CD4-positive, alpha-beta T cell treated with Interleukin-6 for 4 hours (primary cell): ENCODE measurements at regions not wholly inside any gene's neighbourhood (a gene's known extent, or its start where the extent isn't known, plus 50 kb on each side); places are given as distances from the start of the nearest gene placed in this dataset.
A peak's percentile ranks its signal among the peaks of the same experiment; 100 is the strongest.
"Not testable (repeated sequence)": the region's sequence is repeated elsewhere in the genome, so short reads cannot be mapped to it uniquely, and the experiment has no call there.

Experiments
- DNase-seq: peaks from one replicate; pipeline ENCODE4 v3.0.0-alpha.2; 2020; ENCODE audit warnings: mixed read lengths

- no peak for DNase-seq
Observed at GRCh38 chr3:27779176-27779575, 57.1 kb upstream of the EOMES start.

DNA sequence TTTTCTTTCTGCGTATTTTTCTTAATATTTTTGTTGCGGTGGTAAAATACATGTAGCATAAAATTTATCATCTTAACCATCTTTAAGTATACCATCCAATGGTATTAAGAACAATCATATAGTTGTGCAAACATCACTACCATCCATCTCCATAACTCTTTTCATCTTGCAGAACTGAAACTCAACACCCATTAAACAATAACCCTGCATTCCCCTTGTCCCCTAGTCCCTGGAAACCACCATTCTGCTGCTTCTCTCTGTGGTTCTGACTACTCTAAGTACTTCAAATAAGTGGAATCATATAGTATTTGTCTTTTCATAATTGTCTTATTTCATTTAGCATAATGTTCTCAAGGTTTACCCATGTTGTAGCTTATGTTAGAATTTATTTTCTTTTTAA, 67.3 kb upstream of the EOMES start:
- no peak for DNase-seq

DNA sequence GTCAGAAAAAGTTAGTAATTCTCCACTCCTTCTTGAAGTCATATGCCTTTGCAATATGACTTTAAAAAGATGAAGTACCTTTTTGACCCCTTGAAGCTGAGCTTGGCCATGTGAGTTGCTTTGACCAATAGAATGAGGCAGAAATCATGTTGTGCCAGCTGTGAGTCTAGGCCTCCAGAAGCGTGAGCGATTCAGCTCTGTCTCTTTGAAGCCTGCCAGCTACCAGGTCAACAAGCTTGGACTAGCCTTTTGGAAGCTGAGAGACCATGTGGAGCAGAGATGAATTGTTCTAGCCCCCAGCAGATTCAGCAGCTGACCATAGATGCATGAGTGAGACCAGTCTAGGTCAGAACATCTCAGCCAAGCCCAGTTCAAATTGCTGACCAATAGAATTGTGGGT, 69.8 kb upstream of the EOMES start:
- no peak for DNase-seq

- no peak for DNase-seq
Observed at GRCh38 chr3:27792869-27793268, 70.7 kb upstream of the EOMES start.

DNA sequence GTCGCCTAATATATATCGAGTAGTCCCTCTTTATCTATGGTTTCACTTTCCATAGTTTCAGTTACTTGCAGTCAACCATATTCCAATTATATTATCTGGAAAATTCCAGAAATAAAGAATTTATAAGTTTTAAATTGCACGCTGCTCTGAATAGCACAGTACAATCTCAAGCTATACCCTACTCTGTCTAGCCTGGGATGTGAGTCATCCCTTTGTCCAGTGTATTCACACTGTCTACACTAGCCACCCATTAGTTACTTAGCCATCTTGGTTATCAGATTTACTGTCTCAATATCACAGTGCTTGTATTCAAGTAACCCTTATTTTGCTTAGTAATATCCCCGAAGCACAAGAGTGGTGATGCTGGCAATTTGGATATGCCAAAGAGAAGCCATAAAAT, 72.1 kb upstream of the EOMES start:
- DNase-seq, result no peak

DNA sequence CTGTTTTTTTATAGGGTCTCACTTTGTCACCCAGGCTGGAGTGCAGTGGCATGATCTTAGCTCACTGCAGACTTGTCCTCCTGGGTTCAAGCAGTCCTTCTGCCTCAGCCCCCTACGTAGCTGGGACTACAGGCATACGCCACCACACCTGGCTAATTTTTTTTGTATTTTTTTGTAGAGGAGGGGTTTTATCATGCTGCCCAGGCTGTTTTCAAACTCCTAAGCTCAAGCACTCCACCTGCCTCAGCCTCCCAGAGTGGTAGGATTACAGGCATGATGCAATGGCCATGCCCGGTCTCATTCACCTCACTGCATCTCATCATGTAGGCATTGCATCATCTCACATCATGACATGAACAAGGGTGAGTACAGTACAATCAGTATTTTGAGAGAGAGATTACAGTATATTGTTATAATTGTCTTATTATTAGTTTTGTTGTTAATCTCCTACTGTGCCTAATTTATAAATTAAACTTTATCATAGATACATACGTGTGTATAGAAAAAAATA, 74.3 kb upstream of the EOMES start:
- no peak for DNase-seq

GRCh38 chr3:27797773-27798172, 75.7 kb upstream of the EOMES start:
- no peak for DNase-seq

DNA sequence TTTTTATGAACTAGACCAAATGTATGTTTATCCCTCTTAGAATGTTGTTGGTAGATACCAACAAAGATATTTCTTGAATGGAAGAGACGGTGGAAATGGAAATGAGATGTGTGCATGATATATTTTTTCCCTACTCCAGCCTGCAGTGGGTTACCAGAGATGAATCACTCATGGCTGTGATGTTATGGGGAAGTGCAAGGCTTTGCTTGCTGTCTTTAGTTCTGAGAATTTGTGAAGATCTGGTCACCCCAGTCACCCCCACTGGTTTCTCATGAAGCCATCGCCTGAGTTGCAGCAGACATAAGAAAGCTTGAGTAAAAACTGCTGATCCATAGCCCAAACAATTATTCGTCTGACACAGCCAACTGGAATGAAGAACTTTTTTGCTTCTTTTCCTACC, 78.1 kb upstream of the EOMES start:
- DNase-seq, result no peak

DNA sequence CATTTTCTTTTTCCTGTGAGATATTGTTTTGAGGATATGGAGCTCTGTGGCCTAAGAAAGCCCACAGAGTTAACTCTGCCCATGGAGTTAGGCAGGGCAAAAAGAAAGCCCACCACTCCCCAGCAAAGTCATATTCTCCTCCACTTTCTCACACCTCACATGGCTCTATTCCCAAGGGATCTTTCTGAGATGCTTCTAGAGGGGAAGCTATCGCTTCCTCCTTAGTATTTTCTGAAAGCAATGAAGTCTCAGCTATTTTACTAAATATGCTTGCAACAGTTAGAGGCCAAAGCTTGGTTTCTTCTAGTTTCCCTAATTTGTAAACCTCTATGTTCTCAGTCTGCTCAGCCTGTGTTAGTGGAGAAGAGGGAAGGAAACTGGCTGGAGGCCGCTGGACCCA, 80.3 kb upstream of the EOMES start:
- no peak for DNase-seq

GRCh38 chr3:27802849-27803248, 80.7 kb upstream of the EOMES start:
- no peak for DNase-seq

GRCh38 chr3:27805282-27805681, 83.2 kb upstream of the EOMES start:
- DNase-seq, result no peak

GRCh38 chr3:27813255-27813654, 91.1 kb upstream of the EOMES start:
- DNase-seq, result no peak

- DNase-seq, result not testable (repeated sequence)
Observed at GRCh38 chr3:27821609-27822008, 99.5 kb upstream of the EOMES start.

DNA sequence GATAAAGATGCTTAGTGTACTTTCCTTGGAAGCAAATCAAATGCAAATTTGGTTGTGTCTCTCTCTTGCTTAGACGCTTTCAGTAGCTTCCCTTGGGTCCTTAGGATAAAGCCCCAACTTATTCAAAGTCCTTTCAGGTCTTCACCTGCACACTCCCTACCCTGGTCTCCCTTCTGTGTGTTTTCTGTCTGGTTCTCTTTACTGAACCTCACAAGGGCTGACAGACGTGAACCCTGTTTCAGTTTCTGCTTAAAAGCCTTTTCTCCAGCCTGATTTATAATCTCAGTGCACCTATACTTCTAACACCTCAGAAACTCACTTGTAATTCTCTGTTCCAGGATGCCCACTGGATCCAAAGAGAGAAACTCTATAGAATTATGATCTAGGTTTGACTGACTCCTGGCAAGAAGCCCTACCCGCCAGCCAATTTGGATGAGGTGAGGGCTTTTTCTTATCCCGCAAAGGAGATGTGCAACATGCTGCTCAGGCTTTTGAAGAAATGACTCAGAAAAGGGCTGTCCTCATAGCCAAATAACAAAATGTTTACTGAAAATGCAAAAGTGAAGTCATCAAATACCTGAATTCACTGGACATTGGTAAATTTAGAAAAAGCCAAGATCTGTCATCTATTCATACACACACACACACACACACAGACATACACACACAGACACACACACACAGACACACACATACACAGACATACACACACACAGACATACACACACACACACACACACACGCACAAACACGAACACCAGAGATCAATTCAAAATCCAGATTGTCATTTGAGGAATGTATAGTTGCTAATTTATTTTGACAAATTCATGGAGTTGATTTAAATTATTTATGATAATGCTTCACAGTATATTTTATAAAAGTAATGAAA, 102.4 kb upstream of the EOMES start:
- no peak for DNase-seq

GRCh38 chr3:27826448-27826847, 104.3 kb upstream of the EOMES start:
- DNase-seq, result peak; percentile 1

GRCh38 chr3:27827041-27827440, 104.9 kb upstream of the EOMES start:
- DNase-seq, result no peak

GRCh38 chr3:27840807-27841594, 118.9 kb upstream of the EOMES start:
- no peak for DNase-seq

GRCh38 chr3:27844052-27844675, 122.0 kb upstream of the EOMES start:
- no peak for DNase-seq

DNA sequence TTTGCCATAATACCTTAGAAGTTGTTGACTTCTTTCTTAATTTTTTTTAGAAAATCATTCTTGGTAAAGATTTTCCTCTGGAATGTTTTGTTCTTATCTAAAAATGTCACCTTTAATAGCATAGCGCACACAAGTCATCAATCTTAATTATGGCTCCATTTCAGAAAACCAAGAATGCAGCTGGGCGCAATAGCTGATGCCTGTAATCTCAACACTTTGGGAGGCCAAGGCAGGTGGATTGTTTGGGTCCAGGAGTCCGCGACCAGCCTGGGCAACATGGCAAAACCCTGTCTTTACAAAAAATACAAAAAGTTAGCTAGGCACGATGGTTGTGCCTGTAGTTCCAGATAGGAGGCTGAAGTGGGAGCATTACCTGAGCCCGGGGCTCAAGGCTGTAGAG, 125.6 kb upstream of the EOMES start:
- DNase-seq, result no peak

- DNase-seq, result no peak
Observed at GRCh38 chr3:27848826-27849225, 126.7 kb upstream of the EOMES start.

- no peak for DNase-seq
Observed at GRCh38 chr3:27859821-27860220, 137.7 kb upstream of the EOMES start.

GRCh38 chr3:27861046-27862036, 139.2 kb upstream of the EOMES start:
- DNase-seq, result peak; percentile 15
